Heart left ventricle (tissue), 16 donors: ENCODE measurements at regions not wholly inside any gene's neighbourhood (a gene's known extent, or its start where the extent isn't known, plus 50 kb on each side); places are given as distances from the start of the nearest gene placed in this dataset.

ENCODE experiments used
- ATAC-seq, 4 donors: fragments of 200-7000 bp; cut with Tn5 transposase; one replicate each; pipeline ENCODE4 v1.9.1; 2020 to 2022; ENCODE audit warnings: moderate library complexity in 4 of 4, mild to moderate bottlenecking in 3 of 4, moderate number of reproducible peaks in 1 of 4
- DNase-seq, 5 donors: peaks; one replicate each; pipeline ENCODE4 v3.0.0-alpha.2; 2020
- H3K27ac ChIP-seq, 12 donors: fragments of 200-600 bp; sonication (generic) in 4 of 12; one replicate each; pipeline versions ENCODE4 v1.5.0 to v1.8.0; 2016 to 2022; ENCODE audit warnings: mild to moderate bottlenecking in 2 of 12
- H3K27me3 ChIP-seq, 9 donors: fragments of 200-600 bp; sonication (generic) in 2 of 9; one replicate each; pipeline versions ENCODE4 v1.5.1 to v1.8.0; 2016 to 2022; ENCODE audit warnings: mild to moderate bottlenecking in 3 of 9
- H3K36me3 ChIP-seq, 9 donors: fragments of 200-600 bp; sonication (generic) in 2 of 9; one replicate each; pipeline versions ENCODE4 v1.5.0 to v1.8.0; 2018 to 2022; ENCODE audit warnings: mild to moderate bottlenecking in 2 of 9
- H3K4me1 ChIP-seq, 12 donors: fragments of 200-600 bp; sonication (generic) in 4 of 12; one replicate each; pipeline versions ENCODE4 v1.5.0 to v1.8.0; 2016 to 2022; ENCODE audit warnings: mild to moderate bottlenecking in 3 of 12
- H3K4me3 ChIP-seq, 12 donors: fragments of 200-600 bp; sonication (generic) in 4 of 12; one replicate each; pipeline versions ENCODE4 v1.5.0 to v1.8.0; 2017 to 2022; ENCODE audit warnings: mild to moderate bottlenecking in 9 of 12, moderate library complexity in 4 of 12
- H3K9me3 ChIP-seq, 12 donors: fragments of 200-600 bp; sonication (generic) in 4 of 12; one replicate each; pipeline versions ENCODE4 v1.5.0 to v1.8.0; 2016 to 2022; ENCODE audit warnings: mild to moderate bottlenecking in 1 of 12
- CTCF ChIP-seq, 12 donors: fragments of 200-600 bp; sonication (generic) in 4 of 12; IDR thresholded peaks; one replicate each; pipeline versions ENCODE4 v1.5.0 to v1.8.0; 2018 to 2022; ENCODE audit warnings: antibody characterized with exemption in 12 of 12, mild to moderate bottlenecking in 5 of 12
- POLR2A ChIP-seq, 2 donors: fragments of 450-650 bp; IDR thresholded peaks; one replicate each; pipeline ENCODE4 v1.6.1; 2017; ENCODE audit warnings: antibody characterized with exemption in 2 of 2, mild to moderate bottlenecking in 2 of 2, moderate library complexity in 2 of 2
- WGBS, 4 donors: extraction: QIAGEN DNeasy Blood & Tissue Kit in 2 of 4; methylation state at CpG; one replicate each; pipeline versions ENCODE4 v1.1.5 to v1.1.7; 2013 to 2018; 5-methylcytosine and 5-hydroxymethylcytosine counted together
- intact Hi-C, 10 donors: fragments of 100-400 bp; cut with DNase I; formaldehyde crosslinking; loops; one replicate each; pipeline versions ENCODE4 v1.11.1 to v1.14.2; 2022
- donor health status: ischemic (EF 13 %, LVEDD 7.1; RV severe dilation, severe dysfunction).
- donor health status: healthy with polysubstance abuse.
- donor health status: DM: no; HTN: yes; CAD: no.
- donor health status: DM: no; HTN: no; CAD: no.
- donor health status: ischemic (EF 25% LVEDD 6.9; RV normal size, moderate dysfunction).
- donor health status: ischemic (EF 25% LVEDD 5.7; RV mildly dilated, moderate dysfunction).
- donor health status: healthy.
- donor health status: DM: yes; HTN: yes; CAD: no.
- donor health status: ischemic (EF 35%, LVEDD 5.7; RV mildly dilated, moderate dysfunction).
- donor health status: nonischemic (EF 11% LVEDD 7.7; RV severe dilation, severe dysfunction).
- donor health status: DM: yes; HTN: yes; CAD: no.
- donor health status: PGD.
- donor health status: ischemic (EF 29% LVEDD 5.4; RV normal size, mild dysfunction).
- donor health status: nonischemic (EF 23%, LVEDD 6.1; RV moderate dilation, normal function).

GRCh38 chr10:63761243-63761642 is 240.0 kb downstream of the REEP3 start:
- Histone ChIP-seq H3K4me1 (peaks cover 0 to 25% (median 7%) of the 10 kb centered on the region in 12 donors), H3K9me3 (no peaks in the 10 kb centered on the region), H3K27ac (peak overlapping the region in 5 of 12 donors; percentile 26 to 72 (median 46)), H3K36me3 (no peaks in the 10 kb centered on the region), H3K27me3 (no peaks in the 10 kb centered on the region), H3K4me3 (no peak overlapping the region)
- ATAC-seq (no peak), DNase-seq (no peak)
- intact Hi-C loops, result no loop called here
- WGBS, 4 donors, result 92 to 97% (median 94%) methylated on average over 2 of the region's 2 CpGs
- TF ChIP-seq POLR2A (IDR thresholded peaks at IDR 0.05), result no peak

GRCh38 chr10:63763744-63764143 is 242.5 kb downstream of the REEP3 start:
- peaks cover 0 to 41% (median 10%) of the 10 kb centered on the region in 12 donors for H3K4me1 ChIP-seq
- no peak overlapping the region for H3K27ac ChIP-seq
- H3K36me3 ChIP-seq, result no peaks in the 10 kb centered on the region
- TF ChIP-seq POLR2A (IDR thresholded peaks at IDR 0.05) (no peak), CTCF (IDR thresholded peaks at IDR 0.05) (no peak)
- intact Hi-C loops, result no loop called here
- DNase-seq, result no peak
- H3K9me3 ChIP-seq, result no peaks in the 10 kb centered on the region
- ATAC-seq, result no peak
- no peaks in the 10 kb centered on the region for H3K27me3 ChIP-seq
- no peak overlapping the region for H3K4me3 ChIP-seq
- 88 to 94% (median 92%) methylated on average over 2 of the region's 2 CpGs for WGBS, 4 donors

GRCh38 chr10:63765126-63765525 is 243.9 kb downstream of the REEP3 start:
- H3K4me3 ChIP-seq, result no peak overlapping the region
- no peaks in the 10 kb centered on the region for H3K27me3 ChIP-seq
- ATAC-seq (no peak), DNase-seq (no peak)
- TF ChIP-seq POLR2A (IDR thresholded peaks at IDR 0.05) (no peak), CTCF (IDR thresholded peaks at IDR 0.05) (no peak)
- 95 to 100% (median 99%) methylated on average over 1 of the region's 1 CpG for WGBS, 4 donors
- H3K36me3 ChIP-seq, result no peaks in the 10 kb centered on the region
- H3K27ac ChIP-seq, result no peak overlapping the region
- H3K9me3 ChIP-seq, result no peaks in the 10 kb centered on the region
- peaks cover 0 to 33% (median 7%) of the 10 kb centered on the region in 12 donors for H3K4me1 ChIP-seq
- intact Hi-C loops, result loop anchor here in 3 of 10 donors (5.0 kb wide), 3 partner anchors 43 to 598 kb away; no protein-coding TSS in a partner anchor

GRCh38 chr10:63766745-63767137 is 245.5 kb downstream of the REEP3 start:
- WGBS, 4 donors, result 34 to 60% (median 52%) methylated on average over 2 of the region's 2 CpGs
- peaks cover 0 to 17% (median 4%) of the 10 kb centered on the region in 12 donors for H3K4me1 ChIP-seq
- ATAC-seq (peak; percentile 33 to 67 (median 60)), DNase-seq (no peak)
- peak overlapping the region in 10 of 12 donors; percentile 5 to 55 (median 30) for H3K27ac ChIP-seq
- H3K9me3 ChIP-seq, result no peaks in the 10 kb centered on the region
- TF ChIP-seq POLR2A (IDR thresholded peaks at IDR 0.05) (no peak), CTCF (IDR thresholded peaks at IDR 0.05) (no peak)
- no peak overlapping the region for H3K4me3 ChIP-seq
- H3K36me3 ChIP-seq, result no peaks in the 10 kb centered on the region
- intact Hi-C loops, result loop anchor here in 4 of 10 donors (2.0 to 5.0 kb wide), 4 partner anchors 44 to 600 kb away; no protein-coding TSS in a partner anchor
- no peaks in the 10 kb centered on the region for H3K27me3 ChIP-seq
